ENCODE measurements at regions not wholly inside any gene's neighbourhood (a gene's known extent, or its start where the extent isn't known, plus 50 kb on each side); places are given as distances from the start of the nearest gene placed in this dataset.

- Mint-ChIP-seq H3K4me3 (ENCODE audit: unreplicated experiment) (no peak overlapping the region), H3K4me1 (ENCODE audit: low read depth, unreplicated experiment) (no peaks in the 10 kb centered on the region), H3K27ac (ENCODE audit: unreplicated experiment) (no peak overlapping the region), H3K27me3 (ENCODE audit: low read depth, unreplicated experiment) (no peaks in the 10 kb centered on the region), H3K36me3 (ENCODE audit: low read depth, unreplicated experiment) (no peaks in the 10 kb centered on the region), H3K9me3 (ENCODE audit: unreplicated experiment) (no peaks in the 10 kb centered on the region)
- Histone ChIP-seq H4K20me1 (ENCODE audit: insufficient read depth, low read length) (no peaks in the 10 kb centered on the region), H3K27ac (ENCODE audit: low read depth, low read length) (no peak overlapping the region), H3K36me3 (ENCODE audit: insufficient read depth, low read length) (no peaks in the 10 kb centered on the region), H3K4me3 (ENCODE audit: insufficient read depth, low read depth, low read length) (no peak overlapping the region), H3K4me1 (ENCODE audit: insufficient read depth, low read length) (no peaks in the 10 kb centered on the region), H3K9me3 (ENCODE audit: insufficient read depth, low read depth, low read length) (no peaks in the 10 kb centered on the region), H3K9ac (ENCODE audit: low read length) (no peak overlapping the region), H3K79me2 (ENCODE audit: insufficient read depth, low read length) (no peaks in the 10 kb centered on the region), H2AFZ (ENCODE audit: low read depth, low read length) (peak overlapping the region; percentile 39), H3K27me3 (ENCODE audit: insufficient read depth, low read length) (no peaks in the 10 kb centered on the region), H3K4me2 (ENCODE audit: low read length) (peak overlapping the region; percentile 22)
- no peak for FAIRE-seq
- TF ChIP-seq, protein P1, sequence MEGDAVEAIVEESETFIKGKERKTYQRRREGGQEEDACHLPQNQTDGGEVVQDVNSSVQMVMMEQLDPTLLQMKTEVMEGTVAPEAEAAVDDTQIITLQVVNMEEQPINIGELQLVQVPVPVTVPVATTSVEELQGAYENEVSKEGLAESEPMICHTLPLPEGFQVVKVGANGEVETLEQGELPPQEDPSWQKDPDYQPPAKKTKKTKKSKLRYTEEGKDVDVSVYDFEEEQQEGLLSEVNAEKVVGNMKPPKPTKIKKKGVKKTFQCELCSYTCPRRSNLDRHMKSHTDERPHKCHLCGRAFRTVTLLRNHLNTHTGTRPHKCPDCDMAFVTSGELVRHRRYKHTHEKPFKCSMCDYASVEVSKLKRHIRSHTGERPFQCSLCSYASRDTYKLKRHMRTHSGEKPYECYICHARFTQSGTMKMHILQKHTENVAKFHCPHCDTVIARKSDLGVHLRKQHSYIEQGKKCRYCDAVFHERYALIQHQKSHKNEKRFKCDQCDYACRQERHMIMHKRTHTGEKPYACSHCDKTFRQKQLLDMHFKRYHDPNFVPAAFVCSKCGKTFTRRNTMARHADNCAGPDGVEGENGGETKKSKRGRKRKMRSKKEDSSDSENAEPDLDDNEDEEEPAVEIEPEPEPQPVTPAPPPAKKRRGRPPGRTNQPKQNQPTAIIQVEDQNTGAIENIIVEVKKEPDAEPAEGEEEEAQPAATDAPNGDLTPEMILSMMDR (IDR thresholded peaks at IDR 0.05; ENCODE audit: insufficient read depth, low read depth, low read length) = no peak
- TF ChIP-seq EZH2 (IDR thresholded peaks at IDR 0.05; ENCODE audit: insufficient read depth, low read length) = no peak
- DNase-seq (ENCODE audit: low read depth) = no peak
These were observed 171.3 kb downstream of the ST8SIA4 start for GRCh38 chr5:100731768-100732167.

DNA sequence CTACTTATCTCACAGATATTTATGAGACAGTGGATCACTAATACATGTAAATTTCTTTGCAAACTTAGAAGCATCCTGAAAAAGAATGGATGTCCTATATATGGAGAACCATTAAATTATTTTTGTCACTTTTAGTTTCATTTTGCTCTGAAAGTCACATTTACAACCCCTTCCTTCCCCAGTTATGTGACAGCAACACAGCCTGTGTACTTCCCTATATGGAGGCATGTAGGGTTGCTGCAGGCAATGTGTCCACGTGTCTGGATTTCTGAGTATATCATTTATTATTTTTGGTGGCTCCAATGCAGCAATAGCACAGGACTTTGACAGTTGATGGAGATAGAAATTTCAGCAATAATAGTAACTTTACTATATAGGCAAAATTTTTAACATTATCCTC, 156.4 kb downstream of the ST8SIA4 start:
- FAIRE-seq = no peak
- Histone ChIP-seq H3K9ac (ENCODE audit: low read length) (no peak overlapping the region), H3K9me3 (ENCODE audit: insufficient read depth, low read depth, low read length) (no peaks in the 10 kb centered on the region), H3K4me2 (ENCODE audit: low read length) (no peak overlapping the region), H3K27ac (ENCODE audit: low read depth, low read length) (no peak overlapping the region), H3K4me3 (ENCODE audit: insufficient read depth, low read depth, low read length) (no peak overlapping the region), H4K20me1 (ENCODE audit: insufficient read depth, low read length) (no peaks in the 10 kb centered on the region), H2AFZ (ENCODE audit: low read depth, low read length) (no peak overlapping the region), H3K79me2 (ENCODE audit: insufficient read depth, low read length) (no peaks in the 10 kb centered on the region), H3K36me3 (ENCODE audit: insufficient read depth, low read length) (no peaks in the 10 kb centered on the region), H3K27me3 (ENCODE audit: insufficient read depth, low read length) (no peaks in the 10 kb centered on the region), H3K4me1 (ENCODE audit: insufficient read depth, low read length) (no peaks in the 10 kb centered on the region)
- TF ChIP-seq EZH2 (IDR thresholded peaks at IDR 0.05; ENCODE audit: insufficient read depth, low read length) = no peak
- TF ChIP-seq, protein P1 (IDR thresholded peaks at IDR 0.05; ENCODE audit: insufficient read depth, low read depth, low read length) = no peak
- Mint-ChIP-seq H3K4me1 (ENCODE audit: low read depth, unreplicated experiment) (no peaks in the 10 kb centered on the region), H3K27me3 (ENCODE audit: low read depth, unreplicated experiment) (no peaks in the 10 kb centered on the region), H3K27ac (ENCODE audit: unreplicated experiment) (no peak overlapping the region), H3K9me3 (ENCODE audit: unreplicated experiment) (no peaks in the 10 kb centered on the region), H3K36me3 (ENCODE audit: low read depth, unreplicated experiment) (no peaks in the 10 kb centered on the region), H3K4me3 (ENCODE audit: unreplicated experiment) (no peak overlapping the region)
- DNase-seq (ENCODE audit: low read depth) = no peak

GRCh38 chr5:100749771-100750284, 153.3 kb downstream of the ST8SIA4 start:
- no peak overlapping the region for H3K27ac Mint-ChIP-seq (ENCODE audit: unreplicated experiment)
- no peak overlapping the region for H3K4me2 ChIP-seq (ENCODE audit: low read length)
- H3K4me3 Mint-ChIP-seq (ENCODE audit: unreplicated experiment) = no peak overlapping the region
- no peak for FAIRE-seq
- H3K9me3 ChIP-seq (ENCODE audit: insufficient read depth, low read depth, low read length) = no peaks in the 10 kb centered on the region
- no peak for DNase-seq (ENCODE audit: low read depth)
- no peak overlapping the region for H3K27ac ChIP-seq (ENCODE audit: low read depth, low read length)
- no peaks in the 10 kb centered on the region for H3K36me3 Mint-ChIP-seq (ENCODE audit: low read depth, unreplicated experiment)
- no peak overlapping the region for H3K4me3 ChIP-seq (ENCODE audit: insufficient read depth, low read depth, low read length)
- H3K4me1 ChIP-seq (ENCODE audit: insufficient read depth, low read length) = no peaks in the 10 kb centered on the region
- H3K9me3 Mint-ChIP-seq (ENCODE audit: unreplicated experiment) = no peaks in the 10 kb centered on the region
- H3K9ac ChIP-seq (ENCODE audit: low read length) = no peak overlapping the region
- H3K27me3 Mint-ChIP-seq (ENCODE audit: low read depth, unreplicated experiment) = no peaks in the 10 kb centered on the region
- H3K27me3 ChIP-seq (ENCODE audit: insufficient read depth, low read length) = no peaks in the 10 kb centered on the region
- TF ChIP-seq, protein P1 (IDR thresholded peaks at IDR 0.05; ENCODE audit: insufficient read depth, low read depth, low read length) = no peak
- no peak for TF ChIP-seq EZH2 (IDR thresholded peaks at IDR 0.05; ENCODE audit: insufficient read depth, low read length)
- no peaks in the 10 kb centered on the region for H3K36me3 ChIP-seq (ENCODE audit: insufficient read depth, low read length)
- no peak overlapping the region for H2AFZ ChIP-seq (ENCODE audit: low read depth, low read length)
- H3K4me1 Mint-ChIP-seq (ENCODE audit: low read depth, unreplicated experiment) = no peaks in the 10 kb centered on the region
- no peaks in the 10 kb centered on the region for H3K79me2 ChIP-seq (ENCODE audit: insufficient read depth, low read length)
- no peaks in the 10 kb centered on the region for H4K20me1 ChIP-seq (ENCODE audit: insufficient read depth, low read length)
